Retinal pigment epithelial cell (primary cell): ENCODE measurements at regions not wholly inside any gene's neighbourhood (a gene's known extent, or its start where the extent isn't known, plus 50 kb on each side); places are given as distances from the start of the nearest gene placed in this dataset.

ENCODE experiments used
- DNase-seq: peaks from one replicate; pipeline ENCODE4 v3.0.0-alpha.2; 2010; ENCODE audit warnings: low read depth
- H3K4me3 ChIP-seq: 2 replicates; pipeline ENCODE4 v1.5.1; 2011; ENCODE audit warnings: mild to moderate bottlenecking, low read length, control low read depth, moderate library complexity
- CTCF ChIP-seq: conservative IDR thresholded peaks from 2 replicates; pipeline ENCODE4 v1.5.1; 2011; ENCODE audit warnings: low read depth, low read length, control low read depth, inconsistent platforms

GRCh38 chr6:98239057-98239456 is 595.3 kb upstream of the POU3F2 start:
- H3K4me3 ChIP-seq: no peak overlapping the region
- DNase-seq: no peak
- TF ChIP-seq CTCF: no peak

GRCh38 chr6:98241630-98242029 is 592.7 kb upstream of the POU3F2 start:
- TF ChIP-seq CTCF: no peak
- no peak overlapping the region for H3K4me3 ChIP-seq
- DNase-seq: no peak

- no peak for DNase-seq
- no peak overlapping the region for H3K4me3 ChIP-seq
- TF ChIP-seq CTCF: no peak
Observed at GRCh38 chr6:98254624-98255023, 579.8 kb upstream of the POU3F2 start.

- no peak for DNase-seq
- no peak for TF ChIP-seq CTCF
- H3K4me3 ChIP-seq: no peak overlapping the region
Observed at GRCh38 chr6:98260382-98260781, 574.0 kb upstream of the POU3F2 start.

- no peak overlapping the region for H3K4me3 ChIP-seq
- no peak for TF ChIP-seq CTCF
- DNase-seq: no peak
Observed at GRCh38 chr6:98272060-98272459, 562.3 kb upstream of the POU3F2 start.

- TF ChIP-seq CTCF: no peak
- no peak overlapping the region for H3K4me3 ChIP-seq
- no peak for DNase-seq
Observed at GRCh38 chr6:98274691-98275090, 559.7 kb upstream of the POU3F2 start.

GRCh38 chr6:98280492-98280891 is 553.9 kb upstream of the POU3F2 start:
- no peak for TF ChIP-seq CTCF
- no peak for DNase-seq
- no peak overlapping the region for H3K4me3 ChIP-seq
